Fibroblast of the aortic adventitia (primary cell): ENCODE measurements at regions not wholly inside any gene's neighbourhood (a gene's known extent, or its start where the extent isn't known, plus 50 kb on each side); places are given as distances from the start of the nearest gene placed in this dataset.
A peak's percentile ranks its signal among the peaks of the same experiment; 100 is the strongest.

Experiments
- DNase-seq: peaks from one replicate; pipeline ENCODE4 v3.0.0-alpha.2; 2010; ENCODE audit warnings: low read depth
- H3K4me3 ChIP-seq: 2 replicates; pipeline ENCODE4 v1.5.1; 2011; ENCODE audit warnings: low read depth, mild to moderate bottlenecking, control low read depth, low read length, moderate library complexity
- TF ChIP-seq, protein P1 (sequence below): IDR thresholded peaks from 2 replicates; pipeline ENCODE4 v1.5.1; 2011; ENCODE audit warnings: mild to moderate bottlenecking, low read length, control low read depth, inconsistent platforms; ENCODE audit not compliant: insufficient read depth

- DNase-seq, result no peak
Observed at GRCh38 chr13:64020126-64020525, 2604.5 kb upstream of the PCDH20 start.

GRCh38 chr13:64007339-64007738 lies 2591.7 kb upstream of the PCDH20 start:
- TF ChIP-seq, protein P1, sequence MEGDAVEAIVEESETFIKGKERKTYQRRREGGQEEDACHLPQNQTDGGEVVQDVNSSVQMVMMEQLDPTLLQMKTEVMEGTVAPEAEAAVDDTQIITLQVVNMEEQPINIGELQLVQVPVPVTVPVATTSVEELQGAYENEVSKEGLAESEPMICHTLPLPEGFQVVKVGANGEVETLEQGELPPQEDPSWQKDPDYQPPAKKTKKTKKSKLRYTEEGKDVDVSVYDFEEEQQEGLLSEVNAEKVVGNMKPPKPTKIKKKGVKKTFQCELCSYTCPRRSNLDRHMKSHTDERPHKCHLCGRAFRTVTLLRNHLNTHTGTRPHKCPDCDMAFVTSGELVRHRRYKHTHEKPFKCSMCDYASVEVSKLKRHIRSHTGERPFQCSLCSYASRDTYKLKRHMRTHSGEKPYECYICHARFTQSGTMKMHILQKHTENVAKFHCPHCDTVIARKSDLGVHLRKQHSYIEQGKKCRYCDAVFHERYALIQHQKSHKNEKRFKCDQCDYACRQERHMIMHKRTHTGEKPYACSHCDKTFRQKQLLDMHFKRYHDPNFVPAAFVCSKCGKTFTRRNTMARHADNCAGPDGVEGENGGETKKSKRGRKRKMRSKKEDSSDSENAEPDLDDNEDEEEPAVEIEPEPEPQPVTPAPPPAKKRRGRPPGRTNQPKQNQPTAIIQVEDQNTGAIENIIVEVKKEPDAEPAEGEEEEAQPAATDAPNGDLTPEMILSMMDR, result no peak
- no peak overlapping the region for H3K4me3 ChIP-seq
- DNase-seq, result peak; percentile 10

More at GRCh38 chr13:64020126-64020525, 2604.5 kb upstream of the PCDH20 start:
- TF ChIP-seq, protein P1, result no peak
- no peak overlapping the region for H3K4me3 ChIP-seq

GRCh38 chr13:64000321-64000720 lies 2584.7 kb upstream of the PCDH20 start:
- no peak overlapping the region for H3K4me3 ChIP-seq
- TF ChIP-seq, protein P1, result no peak
- no peak for DNase-seq

- no peak for DNase-seq
- no peak overlapping the region for H3K4me3 ChIP-seq
- TF ChIP-seq, protein P1, result no peak
Observed at GRCh38 chr13:63999614-64000305, 2584.1 kb upstream of the PCDH20 start.

DNA sequence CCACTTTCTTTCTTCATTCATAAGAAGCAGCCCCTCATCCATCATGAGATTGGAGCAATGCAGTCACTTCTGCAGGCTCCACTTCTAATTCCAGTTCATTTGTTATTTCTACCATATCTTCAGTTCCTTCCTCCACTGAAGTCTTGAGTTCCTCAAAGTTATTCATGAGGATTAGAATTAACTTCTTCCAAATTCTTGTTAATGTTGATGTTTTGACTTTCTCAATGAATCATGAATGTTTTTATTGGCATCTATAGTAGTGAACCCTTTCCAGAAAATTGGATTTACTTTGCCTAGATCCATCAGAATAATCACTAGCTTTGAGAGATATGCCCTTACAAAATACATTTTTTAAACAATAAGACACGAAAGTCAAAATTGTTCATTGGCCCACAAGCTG lies 2567.7 kb upstream of the PCDH20 start:
- DNase-seq, result peak; percentile 26
- TF ChIP-seq, protein P1, result no peak
- no peak overlapping the region for H3K4me3 ChIP-seq

DNA sequence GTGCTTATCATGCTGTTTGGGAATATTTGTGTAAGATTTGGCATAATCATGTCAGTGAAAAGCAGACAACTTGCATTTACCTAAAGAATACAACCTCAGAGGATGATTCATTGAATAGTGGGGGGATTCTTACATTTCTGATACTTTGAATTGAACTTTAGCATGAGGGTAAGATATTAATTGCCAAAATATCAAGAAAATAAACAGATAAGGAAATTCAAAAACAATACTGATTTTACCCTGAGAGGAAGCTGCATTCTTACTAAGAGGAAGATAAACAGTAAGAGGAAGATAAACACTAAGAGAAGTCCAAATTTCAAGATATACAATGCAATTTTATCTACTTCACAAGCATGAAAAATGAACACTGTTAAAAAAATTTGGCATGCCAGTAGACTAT lies 2564.3 kb upstream of the PCDH20 start:
- TF ChIP-seq, protein P1, result no peak
- H3K4me3 ChIP-seq, result no peak overlapping the region
- no peak for DNase-seq

DNA sequence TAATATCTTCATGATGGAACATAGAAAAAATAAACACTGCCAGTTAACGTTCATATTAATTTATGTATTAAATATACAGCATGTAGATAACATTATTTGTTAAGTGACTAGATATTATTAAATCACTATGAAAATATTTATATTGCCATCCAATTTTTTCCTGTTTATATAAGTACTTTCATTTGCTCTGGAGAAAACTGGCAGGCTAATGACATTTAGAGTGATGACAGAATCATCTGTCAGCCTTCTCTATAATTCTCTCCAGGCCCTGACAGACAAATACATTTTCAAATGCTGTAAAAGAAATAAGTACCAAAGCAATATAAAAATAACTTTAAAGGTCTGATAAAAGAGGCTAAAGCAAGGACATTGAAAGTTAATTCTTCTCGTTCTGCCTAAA lies 2556.7 kb upstream of the PCDH20 start:
- no peak for DNase-seq
- H3K4me3 ChIP-seq, result no peak overlapping the region
- TF ChIP-seq, protein P1, result no peak
